IPS-15b (cell line): ENCODE measurements at regions not wholly inside any gene's neighbourhood (a gene's known extent, or its start where the extent isn't known, plus 50 kb on each side); places are given as distances from the start of the nearest gene placed in this dataset.

Experiments used
- H3K27me3 ChIP-seq: one replicate; pipeline ENCODE4 v1.6.1; 2013; ENCODE audit warnings: low read length; ENCODE audit not compliant: control insufficient read depth, insufficient read depth
- H3K36me3 ChIP-seq: one replicate; pipeline ENCODE4 v1.6.1; 2013; ENCODE audit warnings: low read length; ENCODE audit not compliant: control insufficient read depth, insufficient read depth
- H3K4me1 ChIP-seq: one replicate; pipeline ENCODE4 v1.6.1; 2013; ENCODE audit warnings: mild to moderate bottlenecking, low read length; ENCODE audit not compliant: control insufficient read depth, insufficient read depth
- H3K4me3 ChIP-seq: one replicate; pipeline ENCODE4 v1.5.1; 2013; ENCODE audit warnings: low read depth, low read length
- H3K9ac ChIP-seq: one replicate; pipeline ENCODE4 v1.6.1; 2013; ENCODE audit warnings: low read depth, mild to moderate bottlenecking, low read length
- H3K9me3 ChIP-seq: one replicate; pipeline ENCODE4 v1.6.1; 2013; ENCODE audit warnings: mild to moderate bottlenecking, low read length; ENCODE audit not compliant: control insufficient read depth, insufficient read depth

DNA sequence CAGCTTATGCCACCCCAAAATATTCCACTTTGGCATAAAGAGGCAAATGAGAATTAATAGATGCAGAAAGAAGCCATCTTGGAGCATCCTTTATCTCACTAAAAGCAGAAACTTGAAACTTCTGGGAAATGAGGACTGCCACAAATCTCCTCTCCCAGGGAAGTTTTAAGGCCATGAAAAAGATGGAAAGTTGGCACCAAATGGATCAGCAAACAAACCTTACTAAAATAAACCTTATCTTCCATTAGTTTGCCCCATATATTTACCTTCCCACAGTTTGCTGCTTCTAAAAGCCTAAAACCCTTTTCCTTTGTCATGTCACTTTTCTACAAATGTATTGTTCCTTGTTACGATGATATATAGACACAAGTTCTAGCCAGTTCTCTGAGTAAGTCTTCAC lies 340.0 kb upstream of the USP15 start:
- H3K9me3 ChIP-seq, result no peaks in the 10 kb centered on the region
- no peaks in the 10 kb centered on the region for H3K4me1 ChIP-seq
- H3K36me3 ChIP-seq, result no peaks in the 10 kb centered on the region
- no peak overlapping the region for H3K4me3 ChIP-seq
- H3K9ac ChIP-seq, result no peak overlapping the region
- no peaks in the 10 kb centered on the region for H3K27me3 ChIP-seq

DNA sequence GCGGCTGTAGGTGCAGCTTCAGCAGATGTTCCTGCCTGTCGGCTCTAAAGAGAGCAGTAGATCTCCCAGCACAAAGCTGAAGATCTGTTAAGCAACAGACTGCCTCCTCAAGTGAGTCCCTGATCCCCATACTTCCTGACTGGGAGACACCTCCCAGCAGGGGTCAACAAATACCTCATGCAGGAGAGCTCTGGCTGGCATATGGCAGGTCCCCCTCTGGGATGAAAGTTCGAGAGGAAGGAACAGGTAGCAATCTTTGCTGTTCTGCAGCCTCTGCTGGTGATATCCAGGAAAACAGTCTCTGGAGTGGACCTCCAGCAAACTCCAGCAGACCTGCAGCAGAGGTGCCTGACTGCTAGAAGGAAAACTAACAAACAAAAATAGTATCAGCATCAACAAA lies 337.1 kb upstream of the USP15 start:
- no peaks in the 10 kb centered on the region for H3K4me1 ChIP-seq
- H3K9ac ChIP-seq, result no peak overlapping the region
- no peaks in the 10 kb centered on the region for H3K27me3 ChIP-seq
- H3K36me3 ChIP-seq, result no peaks in the 10 kb centered on the region
- H3K9me3 ChIP-seq, result no peaks in the 10 kb centered on the region
- H3K4me3 ChIP-seq, result no peak overlapping the region

DNA sequence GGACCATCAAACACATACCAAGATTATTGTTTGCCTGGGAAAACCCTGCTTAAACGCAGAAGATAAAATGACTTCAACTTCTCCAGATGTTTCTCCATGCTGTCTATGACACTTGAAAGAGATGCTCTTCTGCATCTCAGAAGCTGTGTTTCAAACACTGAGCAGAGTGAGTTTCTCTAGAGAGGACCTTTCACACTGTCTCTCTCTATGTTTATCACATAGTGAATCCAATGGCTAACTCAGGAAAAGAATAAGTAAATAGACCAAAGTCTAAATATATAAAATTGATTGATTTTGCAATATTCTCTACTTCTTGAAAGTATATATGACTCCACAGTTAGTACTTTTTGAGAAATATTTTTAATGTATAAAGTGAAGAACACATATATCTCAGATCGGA lies 325.6 kb upstream of the USP15 start:
- no peak overlapping the region for H3K9ac ChIP-seq
- H3K36me3 ChIP-seq, result no peaks in the 10 kb centered on the region
- H3K4me1 ChIP-seq, result peaks cover 3% of the 10 kb centered on the region
- H3K27me3 ChIP-seq, result no peaks in the 10 kb centered on the region
- no peak overlapping the region for H3K4me3 ChIP-seq
- H3K9me3 ChIP-seq, result no peaks in the 10 kb centered on the region

DNA sequence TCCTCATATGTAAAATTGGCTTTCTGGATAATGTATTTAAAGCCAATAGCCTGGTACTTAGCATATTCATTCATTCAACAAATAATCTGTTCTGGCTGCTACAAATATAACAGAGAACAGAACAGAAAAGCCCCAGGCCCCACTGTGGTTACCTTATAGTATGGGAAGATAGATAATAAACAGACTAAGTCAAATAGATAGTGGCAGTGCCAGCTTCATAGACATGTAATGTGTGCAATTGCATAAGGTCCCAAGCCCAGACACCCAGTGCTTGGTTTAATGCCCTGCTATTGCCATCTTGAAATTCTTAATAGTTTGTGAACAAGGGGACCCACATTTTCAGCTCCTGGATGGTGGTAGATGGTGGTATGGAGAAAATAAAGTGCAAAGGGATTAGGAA lies 320.2 kb upstream of the USP15 start:
- H3K36me3 ChIP-seq, result no peaks in the 10 kb centered on the region
- H3K9ac ChIP-seq, result no peak overlapping the region
- H3K4me3 ChIP-seq, result no peak overlapping the region
- no peaks in the 10 kb centered on the region for H3K9me3 ChIP-seq
- H3K4me1 ChIP-seq, result peaks cover 6% of the 10 kb centered on the region
- no peaks in the 10 kb centered on the region for H3K27me3 ChIP-seq

DNA sequence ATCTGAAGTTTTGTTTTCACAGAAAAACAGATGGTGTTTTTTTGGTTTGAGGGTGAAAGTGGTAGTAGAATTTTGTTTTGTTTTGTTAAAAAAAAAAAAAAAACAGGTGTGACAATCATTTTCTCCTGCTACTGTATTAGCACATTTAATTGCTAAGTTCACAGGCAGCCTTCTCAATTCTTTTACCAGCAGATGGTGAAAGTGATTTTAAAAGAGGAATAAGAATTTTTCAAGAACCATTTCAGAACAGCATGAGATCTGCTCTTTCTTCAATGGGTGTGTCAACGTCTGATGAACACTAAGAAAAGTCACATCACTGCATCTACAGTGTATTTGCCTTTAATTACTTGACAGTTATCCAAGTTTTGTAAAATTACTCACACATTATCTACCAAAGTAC lies 303.7 kb upstream of the USP15 start:
- H3K9me3 ChIP-seq, result no peaks in the 10 kb centered on the region
- H3K9ac ChIP-seq, result no peak overlapping the region
- no peaks in the 10 kb centered on the region for H3K27me3 ChIP-seq
- H3K36me3 ChIP-seq, result no peaks in the 10 kb centered on the region
- H3K4me3 ChIP-seq, result no peak overlapping the region
- no peaks in the 10 kb centered on the region for H3K4me1 ChIP-seq

DNA sequence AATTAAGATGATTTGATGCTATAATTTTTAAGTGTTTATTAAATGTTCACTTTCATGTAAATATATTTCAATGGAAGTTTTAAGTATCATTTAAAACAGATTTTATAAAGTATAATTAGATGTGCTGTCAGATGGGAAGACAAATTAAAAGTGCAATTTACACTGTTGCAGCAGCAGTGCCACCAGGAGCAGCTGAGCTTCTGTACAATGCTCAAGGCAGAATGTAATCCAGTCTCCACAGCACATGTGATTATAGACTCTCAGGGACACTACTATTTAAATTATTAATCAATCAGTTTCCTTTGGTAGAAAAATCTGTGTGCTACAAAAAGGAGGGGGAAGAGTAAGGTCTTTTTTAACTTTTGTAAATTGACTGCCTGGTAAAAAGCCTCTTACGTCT lies 285.7 kb upstream of the USP15 start:
- no peaks in the 10 kb centered on the region for H3K9me3 ChIP-seq
- H3K4me1 ChIP-seq, result no peaks in the 10 kb centered on the region
- no peaks in the 10 kb centered on the region for H3K36me3 ChIP-seq
- H3K4me3 ChIP-seq, result no peak overlapping the region
- no peaks in the 10 kb centered on the region for H3K27me3 ChIP-seq
- H3K9ac ChIP-seq, result no peak overlapping the region

DNA sequence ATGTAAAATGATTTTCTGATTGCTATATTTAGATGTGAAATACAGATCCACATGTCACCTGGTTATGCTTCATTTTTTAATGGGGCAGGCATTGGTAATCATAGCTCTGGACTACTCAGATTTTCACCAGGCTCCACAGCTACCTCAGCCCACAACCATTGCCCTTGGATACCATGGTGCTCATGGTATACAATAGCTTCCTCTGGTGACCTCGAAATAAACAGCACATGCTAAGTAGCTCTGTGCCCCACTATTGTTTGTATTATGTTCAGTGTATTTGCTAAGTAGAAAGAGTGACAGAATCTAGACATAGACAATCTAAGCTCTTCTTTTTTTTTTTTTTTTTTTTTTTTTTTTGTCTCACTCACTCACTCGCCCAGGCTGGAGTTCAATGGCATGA lies 274.4 kb upstream of the USP15 start:
- H3K9me3 ChIP-seq, result no peaks in the 10 kb centered on the region
- no peaks in the 10 kb centered on the region for H3K36me3 ChIP-seq
- H3K4me3 ChIP-seq, result no peak overlapping the region
- no peaks in the 10 kb centered on the region for H3K27me3 ChIP-seq
- no peaks in the 10 kb centered on the region for H3K4me1 ChIP-seq
- no peak overlapping the region for H3K9ac ChIP-seq

DNA sequence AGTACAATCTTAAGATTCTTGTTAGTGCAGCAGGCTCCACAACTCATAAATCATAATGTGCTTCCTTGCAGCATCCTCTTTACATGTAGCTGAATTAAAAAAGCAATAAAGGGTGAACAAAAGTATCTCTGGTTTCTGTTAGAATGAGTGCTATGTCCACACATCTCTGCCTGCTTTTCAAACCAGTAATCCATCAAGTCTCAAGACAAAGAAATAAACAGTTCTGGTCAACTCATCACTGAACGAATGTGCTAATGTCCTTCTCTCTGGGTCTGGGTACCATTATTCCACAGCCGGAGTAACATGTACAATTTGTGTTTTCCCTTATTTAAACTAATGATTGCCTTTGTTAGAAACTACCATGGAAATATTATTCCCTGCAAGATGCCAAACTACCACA lies 273.0 kb upstream of the USP15 start:
- Histone ChIP-seq H3K9ac (no peak overlapping the region), H3K4me3 (no peak overlapping the region), H3K27me3 (no peaks in the 10 kb centered on the region), H3K4me1 (no peaks in the 10 kb centered on the region), H3K36me3 (no peaks in the 10 kb centered on the region), H3K9me3 (no peaks in the 10 kb centered on the region)

DNA sequence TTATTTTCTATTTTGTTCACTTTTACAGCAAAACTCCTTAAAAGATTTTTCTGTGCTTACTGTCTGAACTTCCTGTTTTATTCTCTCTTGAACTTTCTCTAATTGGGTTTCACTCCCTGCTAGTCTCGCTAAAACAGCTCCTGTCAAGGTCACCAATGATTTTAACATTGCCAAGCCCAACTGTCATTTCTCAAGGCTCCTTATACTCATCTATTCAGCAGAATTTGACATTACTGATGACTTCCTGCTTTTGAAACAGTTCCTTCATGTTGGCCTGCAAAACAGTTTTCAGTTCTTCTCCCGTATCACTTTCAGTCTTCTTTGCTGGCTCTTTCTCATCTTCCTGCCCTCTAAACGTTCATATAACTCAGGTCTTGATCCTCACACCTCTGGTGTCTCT lies 268.5 kb upstream of the USP15 start:
- H3K4me1 ChIP-seq, result peaks cover 2% of the 10 kb centered on the region
- H3K27me3 ChIP-seq, result no peaks in the 10 kb centered on the region
- no peaks in the 10 kb centered on the region for H3K36me3 ChIP-seq
- no peak overlapping the region for H3K4me3 ChIP-seq
- H3K9me3 ChIP-seq, result no peaks in the 10 kb centered on the region
- H3K9ac ChIP-seq, result no peak overlapping the region

DNA sequence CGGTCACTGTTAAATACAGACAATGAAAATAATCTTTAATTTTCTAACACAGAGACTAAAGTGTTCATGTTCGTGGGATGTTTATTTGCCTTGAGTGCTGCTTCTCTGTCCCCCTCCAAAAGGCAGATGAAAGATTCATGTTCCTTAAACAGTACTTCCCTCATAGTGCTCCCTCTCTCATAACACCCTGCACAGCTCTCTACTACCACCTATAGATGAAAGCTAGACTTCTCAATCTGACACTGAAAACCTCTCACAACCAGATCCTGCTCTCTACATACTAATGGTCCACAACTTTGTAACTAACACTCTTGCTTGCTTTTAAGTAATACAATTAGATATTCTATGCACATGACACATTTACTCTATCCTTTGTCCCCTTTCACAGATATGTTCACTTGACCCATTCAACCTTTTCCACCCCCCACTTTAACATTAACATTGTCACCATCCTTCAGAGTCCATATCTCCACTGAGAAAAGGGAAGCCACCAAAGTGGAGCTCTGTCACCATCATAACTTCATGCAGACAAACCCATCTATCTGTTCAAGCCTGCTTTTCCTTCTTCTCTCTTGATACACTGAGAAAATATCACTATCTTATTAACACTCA lies 266.4 kb upstream of the USP15 start:
- H3K27me3 ChIP-seq, result no peaks in the 10 kb centered on the region
- H3K9ac ChIP-seq, result no peak overlapping the region
- H3K9me3 ChIP-seq, result no peaks in the 10 kb centered on the region
- H3K4me1 ChIP-seq, result peaks cover 2% of the 10 kb centered on the region
- no peak overlapping the region for H3K4me3 ChIP-seq
- no peaks in the 10 kb centered on the region for H3K36me3 ChIP-seq

DNA sequence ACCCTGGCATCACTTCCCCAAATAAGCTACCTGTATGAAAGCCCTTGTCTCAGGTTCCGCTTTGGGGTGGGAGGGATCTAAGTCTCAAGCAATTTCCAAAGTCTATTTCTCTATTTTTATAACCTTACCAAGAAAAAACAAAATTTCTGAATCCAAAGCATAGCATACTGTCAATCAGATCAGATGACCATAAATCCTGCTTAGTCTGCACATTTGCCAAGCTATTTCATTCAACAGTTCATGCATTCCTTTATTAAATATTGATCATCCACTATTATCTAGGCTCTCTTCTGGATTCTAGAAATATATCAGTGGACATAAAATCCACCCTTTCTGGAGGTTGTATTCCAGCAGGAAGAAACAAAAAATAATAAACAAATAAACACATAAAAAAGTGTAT lies 263.5 kb upstream of the USP15 start:
- no peak overlapping the region for H3K9ac ChIP-seq
- peaks cover 2% of the 10 kb centered on the region for H3K4me1 ChIP-seq
- H3K9me3 ChIP-seq, result no peaks in the 10 kb centered on the region
- H3K27me3 ChIP-seq, result no peaks in the 10 kb centered on the region
- H3K4me3 ChIP-seq, result no peak overlapping the region
- H3K36me3 ChIP-seq, result no peaks in the 10 kb centered on the region

DNA sequence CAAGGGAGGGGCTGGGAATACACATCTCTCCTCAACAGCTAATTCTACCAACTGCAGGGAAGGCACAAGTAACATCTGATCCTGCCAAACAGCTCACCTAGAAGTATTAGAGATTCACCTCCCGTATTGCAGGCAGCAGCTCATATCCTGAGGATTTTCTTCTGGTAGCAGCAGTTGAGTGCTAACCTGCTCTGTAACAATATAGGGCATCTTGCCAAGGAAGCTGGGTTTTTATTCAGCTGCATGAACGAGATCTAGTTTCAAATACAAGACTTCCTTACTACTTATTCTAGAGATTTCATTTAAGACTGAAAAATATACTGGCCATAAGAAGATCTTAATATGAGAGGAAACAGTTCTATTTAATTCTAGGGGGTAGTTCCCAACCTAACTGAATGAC lies 261.4 kb upstream of the USP15 start:
- Histone ChIP-seq H3K27me3 (no peaks in the 10 kb centered on the region), H3K36me3 (no peaks in the 10 kb centered on the region), H3K4me3 (no peak overlapping the region), H3K9ac (no peak overlapping the region), H3K4me1 (no peaks in the 10 kb centered on the region), H3K9me3 (no peaks in the 10 kb centered on the region)

DNA sequence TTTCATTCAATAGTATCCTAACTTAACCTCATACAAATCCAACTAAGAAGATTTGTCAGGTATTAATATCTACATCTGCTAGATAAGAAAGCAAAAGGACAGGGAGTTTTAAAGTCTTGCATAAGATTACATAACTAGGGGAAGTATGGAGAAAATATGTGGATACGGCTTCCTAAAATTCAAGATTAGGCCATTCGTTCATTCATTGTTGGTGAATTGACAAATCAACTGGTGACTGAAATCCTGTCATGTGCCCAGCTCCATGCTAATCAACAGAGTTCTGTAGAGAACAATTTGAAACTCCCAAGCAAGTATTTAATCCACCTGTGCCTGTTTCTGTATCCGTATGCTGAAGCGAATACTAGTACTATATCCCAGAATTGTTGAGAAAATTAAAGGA lies 260.9 kb upstream of the USP15 start:
- H3K4me3 ChIP-seq, result no peak overlapping the region
- H3K9me3 ChIP-seq, result no peaks in the 10 kb centered on the region
- H3K36me3 ChIP-seq, result no peaks in the 10 kb centered on the region
- H3K9ac ChIP-seq, result no peak overlapping the region
- no peaks in the 10 kb centered on the region for H3K27me3 ChIP-seq
- no peaks in the 10 kb centered on the region for H3K4me1 ChIP-seq
